Testis (tissue), 2 donors: ENCODE measurements at regions not wholly inside any gene's neighbourhood (a gene's known extent, or its start where the extent isn't known, plus 50 kb on each side); places are given as distances from the start of the nearest gene placed in this dataset.

Experiments
- DNase-seq: peaks from one replicate; pipeline ENCODE4 v3.0.0-alpha.2; 2019
- H3K27ac ChIP-seq, 2 donors: fragments of 200-600 bp; sonication (generic); one replicate each; pipeline ENCODE4 v1.5.1; 2019
- H3K27me3 ChIP-seq: fragments of 200-600 bp; sonication (generic); one replicate; pipeline ENCODE4 v1.5.1; 2019
- H3K36me3 ChIP-seq: fragments of 200-600 bp; sonication (generic); one replicate; pipeline ENCODE4 v1.5.1; 2017; ENCODE audit warnings: low read depth; ENCODE audit errors: missing control alignments
- H3K4me1 ChIP-seq: fragments of 200-600 bp; sonication (generic); one replicate; pipeline ENCODE4 v1.5.1; 2019
- H3K4me3 ChIP-seq, 2 donors: fragments of 200-600 bp; sonication (generic); one replicate each; pipeline ENCODE4 v1.5.1; 2017 to 2019
- H3K9me3 ChIP-seq: fragments of 200-600 bp; sonication (generic); one replicate; pipeline ENCODE4 v1.5.1; 2017
- POLR2A ChIP-seq: fragments of 450-650 bp; IDR thresholded peaks from one replicate; pipeline ENCODE4 v1.6.1; 2017; ENCODE audit warnings: antibody characterized with exemption, mild to moderate bottlenecking, moderate library complexity
- WGBS, 2 donors: methylation state at CpG; one replicate each; pipeline ENCODE4 v1.1.5; 2018; 5-methylcytosine and 5-hydroxymethylcytosine counted together
- intact Hi-C: fragments of 100-400 bp; cut with DNase I; formaldehyde crosslinking; loops from one replicate; pipeline ENCODE4 v1.15.1; 2023; ENCODE audit warnings: low total_unique reads
- TF ChIP-seq, protein P1 (sequence below), 3 experiments: fragments of 450-650 bp in 2 of 3; fragments of 200-600 bp in 1 of 3; sonication (generic) in 1 of 3; IDR thresholded peaks; one replicate each; pipeline ENCODE4 v1.5.1; 2016 to 2019; ENCODE audit warnings: antibody characterized with exemption in 3 of 3, mild to moderate bottlenecking in 2 of 3, moderate library complexity in 1 of 3

DNA sequence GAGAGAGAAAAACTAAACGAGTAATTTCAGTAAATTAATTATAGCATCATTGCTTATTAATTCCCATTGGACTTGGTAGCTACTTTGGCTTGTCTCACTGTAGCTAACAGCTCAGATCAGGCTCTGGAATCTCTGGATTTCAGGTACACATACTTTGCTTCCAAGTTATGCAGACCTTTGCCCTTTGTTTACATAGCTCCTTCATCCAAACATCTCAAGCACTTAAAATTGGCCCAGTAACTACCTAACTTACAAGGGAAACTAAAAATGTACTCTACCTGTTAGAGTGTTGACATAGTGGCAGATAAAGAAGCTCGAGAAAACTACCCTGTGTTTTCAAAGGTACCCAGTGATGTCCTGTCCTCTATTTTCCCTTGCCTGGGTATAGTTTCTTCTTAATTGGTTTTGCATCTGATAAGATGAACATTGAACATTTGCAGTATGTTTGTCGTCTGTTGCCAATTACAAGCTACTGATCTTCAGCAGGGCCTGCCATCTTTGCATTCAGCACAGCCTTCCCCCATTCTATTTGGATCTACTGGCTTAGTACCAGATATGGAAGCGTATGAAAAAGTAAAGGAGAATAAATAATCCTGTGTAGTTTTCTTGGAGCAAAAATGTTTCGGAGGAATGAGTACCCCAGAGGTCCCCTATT lies 601.5 kb upstream of the FANCL start:
- Histone ChIP-seq H3K4me3 (no peak overlapping the region), H3K9me3 (no peaks in the 10 kb centered on the region), H3K4me1 (no peaks in the 10 kb centered on the region), H3K27me3 (no peaks in the 10 kb centered on the region), H3K27ac (no peak overlapping the region), H3K36me3 (no peaks in the 10 kb centered on the region)
- TF ChIP-seq POLR2A, result no peak
- TF ChIP-seq, protein P1, sequence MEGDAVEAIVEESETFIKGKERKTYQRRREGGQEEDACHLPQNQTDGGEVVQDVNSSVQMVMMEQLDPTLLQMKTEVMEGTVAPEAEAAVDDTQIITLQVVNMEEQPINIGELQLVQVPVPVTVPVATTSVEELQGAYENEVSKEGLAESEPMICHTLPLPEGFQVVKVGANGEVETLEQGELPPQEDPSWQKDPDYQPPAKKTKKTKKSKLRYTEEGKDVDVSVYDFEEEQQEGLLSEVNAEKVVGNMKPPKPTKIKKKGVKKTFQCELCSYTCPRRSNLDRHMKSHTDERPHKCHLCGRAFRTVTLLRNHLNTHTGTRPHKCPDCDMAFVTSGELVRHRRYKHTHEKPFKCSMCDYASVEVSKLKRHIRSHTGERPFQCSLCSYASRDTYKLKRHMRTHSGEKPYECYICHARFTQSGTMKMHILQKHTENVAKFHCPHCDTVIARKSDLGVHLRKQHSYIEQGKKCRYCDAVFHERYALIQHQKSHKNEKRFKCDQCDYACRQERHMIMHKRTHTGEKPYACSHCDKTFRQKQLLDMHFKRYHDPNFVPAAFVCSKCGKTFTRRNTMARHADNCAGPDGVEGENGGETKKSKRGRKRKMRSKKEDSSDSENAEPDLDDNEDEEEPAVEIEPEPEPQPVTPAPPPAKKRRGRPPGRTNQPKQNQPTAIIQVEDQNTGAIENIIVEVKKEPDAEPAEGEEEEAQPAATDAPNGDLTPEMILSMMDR (IDR thresholded peaks at IDR 0.05), result no peak
- no peak for DNase-seq
- WGBS, 2 donors, result 76 to 84% methylated on average over 5 of the region's 5 CpGs
- intact Hi-C loops, result no loop called here

DNA sequence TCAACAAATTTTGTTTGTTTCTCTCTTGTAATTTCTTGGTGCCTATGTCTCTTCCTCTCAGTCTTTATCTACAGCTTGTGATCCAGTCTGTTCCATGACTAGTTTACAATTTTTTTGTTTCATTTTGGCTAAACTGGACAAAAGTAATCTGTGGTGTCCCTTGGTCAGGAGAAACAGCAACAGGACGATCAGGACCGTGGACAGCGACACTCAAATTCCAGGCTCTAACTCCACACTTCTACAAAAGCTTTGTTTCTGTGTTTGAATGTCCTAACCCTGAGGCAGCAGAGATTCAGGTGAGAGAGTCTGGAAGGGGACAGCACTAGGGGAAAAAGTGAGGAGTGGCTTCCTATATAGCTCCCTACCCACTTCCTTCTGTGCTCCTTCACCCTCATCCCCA lies 593.3 kb upstream of the FANCL start:
- no peak overlapping the region for H3K27ac ChIP-seq
- no peaks in the 10 kb centered on the region for H3K27me3 ChIP-seq
- WGBS, 2 donors, result 7 to 19% methylated on average over 3 of the region's 3 CpGs
- DNase-seq, result peak; percentile 24
- TF ChIP-seq POLR2A, result no peak
- TF ChIP-seq, protein P1 (IDR thresholded peaks at IDR 0.05), result no peak
- H3K4me1 ChIP-seq, result no peaks in the 10 kb centered on the region
- H3K4me3 ChIP-seq, result no peak overlapping the region
- intact Hi-C loops, result no loop called here
- H3K9me3 ChIP-seq, result no peaks in the 10 kb centered on the region
- H3K36me3 ChIP-seq, result no peaks in the 10 kb centered on the region

DNA sequence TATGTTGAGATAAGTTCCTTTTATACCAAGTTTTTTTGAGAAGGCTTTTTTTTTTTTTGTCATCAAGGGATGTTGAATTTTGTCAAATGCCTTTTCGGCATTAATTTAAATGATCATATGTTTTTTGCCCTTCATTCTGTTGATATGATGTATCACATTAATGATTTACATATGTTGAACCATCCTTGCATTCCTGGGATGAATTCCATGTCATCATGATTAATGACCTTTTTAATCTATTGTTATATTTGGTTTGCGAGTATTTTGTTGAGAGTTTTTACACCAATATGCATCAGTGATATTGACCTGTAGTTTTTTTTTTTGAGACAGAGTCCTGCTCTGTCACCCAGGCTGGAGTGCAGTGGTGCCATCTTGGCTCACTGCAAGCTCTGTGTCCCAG lies 585.7 kb upstream of the FANCL start:
- intact Hi-C loops, result no loop called here
- Histone ChIP-seq H3K27ac (no peak overlapping the region), H3K27me3 (no peaks in the 10 kb centered on the region), H3K36me3 (no peaks in the 10 kb centered on the region), H3K4me3 (no peak overlapping the region), H3K9me3 (no peaks in the 10 kb centered on the region), H3K4me1 (no peaks in the 10 kb centered on the region)
- WGBS, 2 donors, result 93 to 98% methylated on average over 2 of the region's 2 CpGs
- DNase-seq, result no peak
- TF ChIP-seq, protein P1 (IDR thresholded peaks at IDR 0.05), result no peak
- no peak for TF ChIP-seq POLR2A

DNA sequence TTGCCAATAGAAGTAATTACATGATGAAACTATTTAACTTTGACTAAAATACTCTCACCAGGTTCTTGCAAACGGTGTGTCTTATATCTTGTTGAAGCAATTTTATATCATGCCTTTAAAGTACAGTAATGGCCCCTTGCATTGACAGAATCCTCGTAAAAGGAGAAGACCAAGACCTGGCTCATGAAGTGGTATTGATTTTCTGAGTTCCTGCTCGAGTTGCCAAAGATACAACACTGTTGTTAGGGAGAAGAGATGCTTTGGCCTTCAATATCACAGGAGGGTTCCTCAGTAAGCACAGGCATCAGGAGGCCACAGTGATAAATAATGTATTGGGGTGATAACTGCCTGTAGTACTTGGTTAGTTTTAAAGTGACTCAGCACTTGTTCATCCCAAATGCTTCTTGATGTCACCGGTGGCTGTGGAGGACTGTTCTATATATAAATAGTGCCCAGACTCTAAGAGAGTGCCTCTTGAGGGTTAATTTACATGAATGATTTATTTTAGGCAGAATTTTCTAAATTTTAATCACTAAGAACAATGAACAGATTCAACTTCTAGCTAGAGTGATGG lies 571.7 kb upstream of the FANCL start:
- H3K4me1 ChIP-seq, result no peaks in the 10 kb centered on the region
- intact Hi-C loops, result no loop called here
- H3K36me3 ChIP-seq, result no peaks in the 10 kb centered on the region
- H3K27me3 ChIP-seq, result no peaks in the 10 kb centered on the region
- H3K27ac ChIP-seq, result no peak overlapping the region
- no peak overlapping the region for H3K4me3 ChIP-seq
- WGBS, 2 donors, result 62 to 77% methylated on average over 4 of the region's 4 CpGs
- H3K9me3 ChIP-seq, result no peaks in the 10 kb centered on the region
- TF ChIP-seq, protein P1 (IDR thresholded peaks at IDR 0.05), result no peak
- TF ChIP-seq POLR2A, result no peak
- DNase-seq, result no peak

DNA sequence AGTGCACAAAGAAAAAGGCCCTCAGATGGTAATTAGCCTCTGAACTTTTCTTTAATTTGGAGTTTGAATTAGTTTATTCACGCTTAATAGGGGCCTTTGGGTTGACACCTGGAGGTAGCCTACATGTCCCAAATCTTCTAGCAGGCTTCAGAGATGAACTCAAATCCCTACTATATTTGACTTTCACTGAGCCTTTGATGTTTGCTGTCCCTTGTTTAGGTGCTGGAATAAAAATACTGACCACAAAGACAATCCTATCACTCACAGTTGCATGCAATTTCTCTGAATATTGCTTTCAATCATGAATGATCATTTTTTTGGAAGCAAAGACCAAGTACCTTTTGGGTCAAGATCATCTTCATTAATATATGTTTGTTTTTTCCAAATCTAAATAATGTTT lies 564.0 kb upstream of the FANCL start:
- intact Hi-C loops, result no loop called here
- TF ChIP-seq, protein P1 (IDR thresholded peaks at IDR 0.05), result no peak
- no peak for TF ChIP-seq POLR2A
- Histone ChIP-seq H3K4me3 (no peak overlapping the region), H3K4me1 (no peaks in the 10 kb centered on the region), H3K36me3 (no peaks in the 10 kb centered on the region), H3K27ac (no peak overlapping the region), H3K9me3 (no peaks in the 10 kb centered on the region), H3K27me3 (no peaks in the 10 kb centered on the region)
- 83 to 87% methylated on average over 1 of the region's 1 CpG for WGBS, 2 donors
- no peak for DNase-seq
